HCT116 (cell line): ENCODE measurements at regions not wholly inside any gene's neighbourhood (a gene's known extent, or its start where the extent isn't known, plus 50 kb on each side); places are given as distances from the start of the nearest gene placed in this dataset.

Experiments used
- ATAC-seq: fragments of 200-7000 bp; cut with Tn5 transposase; 2 replicates; pipeline ENCODE4 v1.9.1; 2020; ENCODE audit warnings: mild to moderate bottlenecking, moderate library complexity
- BruUV-seq: library from RNA; stranded (reverse); fragments of 400-500 nt; replicated peaks from 2 replicates; lab custom pipeline; 2021; lab: Mats Ljungman, UMichigan
- CTCF ChIA-PET: fragments of 300-600 bp; sonication (Branson Sonifier 250); formaldehyde crosslinking; loops from one replicate; lab custom pipeline; 2021; ENCODE audit warnings: antibody characterized with exemption; lab: Charles Lee
- POLR2A ChIA-PET: fragments of 300-600, 350-600 bp; sonication (Branson Sonifier 250); formaldehyde crosslinking; loops from one replicate; lab custom pipeline; 2021; ENCODE audit warnings: antibody characterized with exemption; lab: Charles Lee
- RAD21 ChIA-PET, 2 experiments: fragments of 300-600 bp; sonication (Branson Sonifier 250); formaldehyde crosslinking; loops; one replicate each; lab custom pipeline; 2023; ENCODE audit warnings: low total read pairs in 2 of 2; ENCODE audit not compliant: uncharacterized antibody in 2 of 2, unreplicated experiment in 2 of 2, low non-redundant PET in 1 of 2; lab: Charles Lee
- DNase-seq: peaks from one replicate; pipeline ENCODE4 v3.0.0-alpha.2; 2010; ENCODE audit warnings: low read depth, low spot score
- H2AFZ ChIP-seq: fragments of 200-600 bp; shearing (Covaris generic), sonication (generic); 2 replicates; pipeline ENCODE4 v1.6.1; 2017; ENCODE audit warnings: low read depth, mixed run types, mixed read lengths, antibody characterized with exemption, low read length; ENCODE audit not compliant: poor library complexity, severe bottlenecking
- H3K27ac ChIP-seq: 2 replicates; pipeline ENCODE4 v1.5.1; 2012; ENCODE audit warnings: low read depth, low read length
- H3K27me3 ChIP-seq: fragments of 200-600 bp; sonication (generic); 2 replicates; pipeline ENCODE4 v1.6.1; 2016; ENCODE audit warnings: mixed run types, low read length, mixed read lengths; ENCODE audit not compliant: insufficient read depth
- H3K36me3 ChIP-seq, 2 experiments: fragments of 200-500 bp in 1 of 2; fragments of 200-600 bp in 1 of 2; sonication (Bioruptor generic) in 1 of 2; sonication (generic) in 1 of 2; 2 replicates each; pipeline versions ENCODE4 v1.5.1 to v1.6.1; 2014 to 2016; ENCODE audit warnings: low read length in 2 of 2, inconsistent platforms in 1 of 2, mixed read lengths in 1 of 2, mixed run types in 1 of 2; ENCODE audit not compliant: insufficient read depth in 2 of 2, control insufficient read depth in 1 of 2
- H3K4me1 ChIP-seq, 2 experiments: fragments of 200-600 bp in 1 of 2; sonication (generic) in 1 of 2; 2 replicates each; pipeline versions ENCODE4 v1.5.1 to v1.6.1; 2012 to 2017; ENCODE audit warnings: low read length in 2 of 2, inconsistent platforms in 1 of 2, mild to moderate bottlenecking in 1 of 2, mixed read lengths in 1 of 2, mixed run types in 1 of 2, moderate library complexity in 1 of 2; ENCODE audit not compliant: insufficient read depth in 2 of 2, control insufficient read depth in 1 of 2
- H3K4me2 ChIP-seq: fragments of 200-600 bp; sonication (generic); 2 replicates; pipeline ENCODE4 v1.6.1; 2017; ENCODE audit warnings: mixed run types, low read length, mixed read lengths
- H3K4me3 ChIP-seq, 2 experiments: fragments of 200-600 bp in 1 of 2; sonication (generic) in 1 of 2; replicated peaks in 1 of 2; 2 replicates each; pipeline ENCODE4 v1.5.1; 2011 to 2016; ENCODE audit warnings: low read length in 2 of 2, control low read depth in 1 of 2, low read depth in 1 of 2, mild to moderate bottlenecking in 1 of 2, mixed read lengths in 1 of 2, mixed run types in 1 of 2
- H3K79me2 ChIP-seq: fragments of 200-600 bp; sonication (generic); 2 replicates; pipeline ENCODE4 v1.6.1; 2017; ENCODE audit warnings: mild to moderate bottlenecking, mixed run types, low read length, moderate library complexity, mixed read lengths; ENCODE audit not compliant: insufficient read depth
- H3K9ac ChIP-seq: fragments of 200-600 bp; sonication (generic); 2 replicates; pipeline ENCODE4 v1.6.1; 2016; ENCODE audit warnings: low read length, mixed read lengths
- H3K9me2 ChIP-seq: fragments of 200-600 bp; sonication (generic), shearing (Covaris generic); 2 replicates; pipeline ENCODE4 v1.6.1; 2017; ENCODE audit warnings: mixed run types, mild to moderate bottlenecking, moderate library complexity; ENCODE audit not compliant: insufficient read depth
- H3K9me3 ChIP-seq, 2 experiments: fragments of 200-500 bp in 1 of 2; fragments of 200-600 bp in 1 of 2; sonication (Bioruptor generic) in 1 of 2; sonication (generic) in 1 of 2; 2 replicates each; pipeline ENCODE4 v1.6.1; 2014 to 2017; ENCODE audit warnings: low read length in 2 of 2, mixed read lengths in 2 of 2, inconsistent platforms in 1 of 2, low read depth in 1 of 2, mild to moderate bottlenecking in 1 of 2, mixed run types in 1 of 2, moderate library complexity in 1 of 2; ENCODE audit not compliant: control insufficient read depth in 1 of 2, insufficient read depth in 1 of 2
- H4K20me1 ChIP-seq: fragments of 200-600 bp; sonication (generic), shearing (Covaris generic); 2 replicates; pipeline ENCODE4 v1.6.1; 2017; ENCODE audit warnings: mixed run types, mild to moderate bottlenecking, moderate library complexity; ENCODE audit not compliant: insufficient read depth
- ZNF274 ChIP-seq: fragments of 200-500 bp; sonication (Bioruptor generic); IDR thresholded peaks from 2 replicates; pipeline ENCODE4 v1.6.1; 2014; ENCODE audit warnings: mild to moderate bottlenecking, low read depth, low read length, inconsistent platforms
- intact Hi-C: fragments of 100-400 bp; cut with micrococcal nuclease; formaldehyde crosslinking; loops from 2 replicates; pipeline ENCODE4 v1.10.0; 2022

DNA sequence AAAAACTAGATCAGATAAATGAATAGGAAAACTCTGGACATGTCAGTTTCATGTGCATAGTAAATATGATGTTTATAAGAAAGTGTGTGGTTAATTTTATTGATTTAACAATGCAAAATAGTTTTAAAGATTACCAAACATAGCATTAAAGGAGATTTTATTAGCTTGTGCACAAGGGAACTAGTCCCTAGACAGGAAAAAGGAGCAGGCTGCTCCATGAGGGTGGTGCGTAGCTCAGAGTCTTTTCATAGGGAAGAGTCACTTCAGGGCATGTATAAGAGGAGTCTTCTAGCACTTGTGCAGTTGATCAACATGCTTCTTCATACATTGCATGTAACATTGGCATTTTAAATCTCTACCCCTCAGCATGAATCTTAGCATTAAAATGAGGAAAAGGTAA, 835.8 kb downstream of the GRIK2 start:
- H3K36me3 ChIP-seq = no peaks in the 10 kb centered on the region
- H4K20me1 ChIP-seq = no peaks in the 10 kb centered on the region
- no peak overlapping the region for H3K9ac ChIP-seq
- H3K9me2 ChIP-seq = no peaks in the 10 kb centered on the region; the same call in 1 of the 2 replicates
- no peak overlapping the region for H3K27ac ChIP-seq
- H3K4me1 ChIP-seq = no peaks in the 10 kb centered on the region
- ChIA-PET RAD21 (no interaction called here), CTCF (no interaction called here), POLR2A (no interaction called here)
- no peak for TF ChIP-seq ZNF274
- DNase-seq (no peak), ATAC-seq (no peak)
- H3K4me3 ChIP-seq = no peak overlapping the region
- H3K9me3 ChIP-seq = no peaks in the 10 kb centered on the region
- intact Hi-C loops = no loop called here
- no peak overlapping the region for H2AFZ ChIP-seq
- H3K4me2 ChIP-seq = no peak overlapping the region
- H3K79me2 ChIP-seq = no peaks in the 10 kb centered on the region
- H3K27me3 ChIP-seq = no peaks in the 10 kb centered on the region
- BruUV-seq = no TSS peak
